GM10248 (cell line): ENCODE measurements at regions not wholly inside any gene's neighbourhood (a gene's known extent, or its start where the extent isn't known, plus 50 kb on each side); places are given as distances from the start of the nearest gene placed in this dataset.

Source experiments
- CTCF ChIA-PET: fragments of 300-600 bp; sonication (Branson Sonifier 250); formaldehyde crosslinking; extraction: SDS; loops from one replicate; lab custom pipeline; 2021; ENCODE audit warnings: antibody characterized with exemption; lab: Yijun Ruan, JAX
- POLR2A ChIA-PET: fragments of 350-650 bp; sonication (Branson Sonifier 250); formaldehyde crosslinking; extraction: SDS; loops from one replicate; lab custom pipeline; 2020; ENCODE audit warnings: antibody characterized with exemption; lab: Yijun Ruan, JAX
- DNase-seq: peaks from one replicate; pipeline ENCODE4 v3.0.0; 2012; ENCODE audit errors: extremely low spot score
- TF ChIP-seq, protein P1 (sequence below): IDR thresholded peaks from 2 replicates; pipeline ENCODE4 v1.5.1; 2012; ENCODE audit warnings: mild to moderate bottlenecking, low read depth; ENCODE audit errors: extremely low read depth, missing control alignments, control extremely low read depth

DNA sequence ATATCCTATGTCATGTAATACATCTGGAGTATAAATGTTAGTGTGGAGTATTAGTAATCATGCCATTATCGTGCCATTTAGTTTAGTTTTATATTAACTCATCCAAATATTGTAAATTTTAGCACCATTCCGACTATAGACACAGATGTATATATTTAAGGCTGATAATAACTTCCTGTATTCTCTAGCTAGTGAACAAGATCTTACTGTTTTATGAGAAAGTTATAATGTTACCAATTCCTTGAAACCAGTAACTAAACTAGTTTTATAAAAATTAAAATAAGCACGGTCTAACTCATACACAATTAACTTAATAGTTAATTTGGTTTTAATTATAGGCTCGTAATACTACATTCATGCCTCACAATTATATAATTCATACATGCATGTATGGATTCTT lies 808.6 kb downstream of the USP25 start:
- ChIA-PET POLR2A (no interaction called here), CTCF (no interaction called here)
- DNase-seq: no peak
- TF ChIP-seq, protein P1, sequence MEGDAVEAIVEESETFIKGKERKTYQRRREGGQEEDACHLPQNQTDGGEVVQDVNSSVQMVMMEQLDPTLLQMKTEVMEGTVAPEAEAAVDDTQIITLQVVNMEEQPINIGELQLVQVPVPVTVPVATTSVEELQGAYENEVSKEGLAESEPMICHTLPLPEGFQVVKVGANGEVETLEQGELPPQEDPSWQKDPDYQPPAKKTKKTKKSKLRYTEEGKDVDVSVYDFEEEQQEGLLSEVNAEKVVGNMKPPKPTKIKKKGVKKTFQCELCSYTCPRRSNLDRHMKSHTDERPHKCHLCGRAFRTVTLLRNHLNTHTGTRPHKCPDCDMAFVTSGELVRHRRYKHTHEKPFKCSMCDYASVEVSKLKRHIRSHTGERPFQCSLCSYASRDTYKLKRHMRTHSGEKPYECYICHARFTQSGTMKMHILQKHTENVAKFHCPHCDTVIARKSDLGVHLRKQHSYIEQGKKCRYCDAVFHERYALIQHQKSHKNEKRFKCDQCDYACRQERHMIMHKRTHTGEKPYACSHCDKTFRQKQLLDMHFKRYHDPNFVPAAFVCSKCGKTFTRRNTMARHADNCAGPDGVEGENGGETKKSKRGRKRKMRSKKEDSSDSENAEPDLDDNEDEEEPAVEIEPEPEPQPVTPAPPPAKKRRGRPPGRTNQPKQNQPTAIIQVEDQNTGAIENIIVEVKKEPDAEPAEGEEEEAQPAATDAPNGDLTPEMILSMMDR: no peak

DNA sequence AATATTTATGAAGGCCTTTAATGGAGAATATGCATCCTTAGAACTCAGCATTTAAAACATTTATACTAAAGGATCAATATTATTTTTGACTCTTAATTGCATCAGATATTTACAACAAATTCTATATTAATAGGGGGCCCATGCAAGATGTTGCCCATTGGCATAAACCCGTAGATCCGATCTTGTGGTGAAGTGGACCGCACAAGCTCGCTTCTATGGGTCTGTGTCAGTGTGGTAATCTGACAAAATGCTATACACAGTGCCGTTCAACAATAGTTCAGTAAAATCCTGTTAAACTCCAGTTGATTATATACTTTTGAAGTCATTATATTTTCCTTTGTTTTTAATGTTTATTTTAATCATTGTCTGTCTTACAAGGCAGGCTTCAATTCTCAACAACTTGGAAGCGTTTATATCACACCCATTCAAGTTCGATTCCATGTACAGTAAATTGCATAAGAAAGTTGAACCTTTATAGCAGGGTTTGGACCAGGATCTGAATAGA lies 809.2 kb downstream of the USP25 start:
- ChIA-PET CTCF (no interaction called here), POLR2A (no interaction called here)
- TF ChIP-seq, protein P1: no peak
- no peak for DNase-seq

DNA sequence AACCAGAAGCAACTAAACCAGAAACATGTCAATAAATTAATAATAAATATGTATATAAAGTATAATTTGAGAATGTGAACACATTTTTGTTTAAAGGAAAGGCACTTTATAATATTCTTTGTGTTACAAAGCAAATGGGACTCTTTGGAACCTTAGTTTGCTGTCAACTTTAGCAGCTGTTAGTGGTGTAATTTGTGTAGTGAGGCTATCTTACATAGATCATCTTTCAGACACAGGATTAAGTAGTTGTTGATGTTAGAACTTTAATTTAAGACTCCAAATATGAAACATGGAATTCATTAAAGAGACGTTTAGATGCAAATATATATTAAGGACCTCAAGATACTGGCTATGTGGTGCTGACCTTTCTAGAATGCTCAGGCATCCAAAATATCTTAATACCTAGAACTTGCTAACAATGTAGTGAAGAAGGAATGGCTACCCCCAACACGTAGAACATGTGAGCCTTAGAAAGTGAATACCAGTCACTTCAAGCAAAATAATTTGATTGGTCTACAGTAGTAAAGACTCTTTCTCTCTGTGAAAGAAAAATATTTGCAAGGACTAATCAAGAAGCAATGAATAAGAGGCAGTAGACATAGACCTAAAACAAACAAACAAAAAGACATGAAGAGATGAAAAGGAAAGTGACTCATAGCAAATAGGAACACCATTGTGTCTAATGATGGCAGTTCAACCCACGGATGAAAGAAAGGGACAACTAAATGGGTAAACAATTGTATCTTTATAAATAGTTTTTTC lies 811.4 kb downstream of the USP25 start:
- DNase-seq: no peak
- TF ChIP-seq, protein P1: no peak
- CTCF ChIA-PET: no interaction called here
- POLR2A ChIA-PET: no interaction called here

DNA sequence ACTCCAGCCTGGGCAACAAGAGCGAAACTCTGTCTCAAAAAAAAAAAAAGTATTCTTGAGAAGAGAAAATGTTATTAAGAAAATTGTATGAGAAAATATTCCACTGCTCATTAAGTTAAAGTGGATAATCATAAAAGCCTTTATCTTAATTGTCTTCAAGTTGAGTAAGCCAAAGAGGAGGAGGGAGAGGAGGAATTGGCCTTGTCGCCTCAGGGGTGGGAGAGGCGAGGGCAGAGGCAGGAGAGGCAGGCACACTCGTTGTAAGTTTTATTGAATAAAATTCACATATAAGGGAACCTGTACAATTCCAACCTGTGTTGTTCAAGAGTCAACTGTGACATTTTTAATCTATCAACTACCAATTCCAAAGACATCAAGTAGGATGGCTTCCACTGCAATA lies 820.3 kb downstream of the USP25 start:
- no peak for DNase-seq
- ChIA-PET POLR2A (no interaction called here), CTCF (no interaction called here)
- TF ChIP-seq, protein P1: no peak

DNA sequence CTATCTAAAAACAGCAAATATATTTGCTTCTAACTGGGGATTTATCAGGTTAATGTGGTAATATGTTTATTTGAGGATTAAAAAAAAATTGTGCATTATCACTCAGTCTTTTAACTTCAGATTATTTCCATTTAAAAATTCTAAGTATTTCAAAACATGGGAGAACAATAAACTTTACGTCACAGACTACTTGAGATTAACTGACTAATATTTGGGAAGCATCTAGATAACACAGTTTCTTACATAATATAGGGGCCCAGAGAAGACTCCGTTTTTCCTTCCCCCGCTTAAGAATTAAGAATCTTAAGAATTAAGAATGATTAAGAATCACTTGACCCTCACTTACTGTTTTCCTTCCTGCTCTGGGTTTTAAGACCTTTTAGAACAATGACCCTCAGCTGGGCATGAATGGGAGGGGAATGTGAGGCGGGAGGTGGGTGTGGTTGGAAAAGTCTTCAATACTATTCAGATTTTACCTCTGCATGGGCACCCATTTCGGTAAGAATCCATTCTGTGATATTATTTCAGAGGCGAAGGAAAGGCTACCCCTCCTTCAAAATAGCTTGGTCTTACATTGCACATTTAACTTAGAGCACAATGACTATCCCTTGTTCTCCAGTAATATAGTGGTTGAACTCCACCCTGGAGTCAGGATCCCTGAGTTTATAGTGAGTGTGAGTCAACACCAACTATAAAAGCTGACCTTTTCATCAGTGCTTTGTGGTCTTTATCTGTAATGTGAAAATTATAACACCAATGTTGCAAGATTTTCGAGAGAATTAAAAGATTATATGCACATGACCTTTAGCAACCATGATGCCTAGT lies 821.3 kb downstream of the USP25 start:
- no peak for DNase-seq
- POLR2A ChIA-PET: no interaction called here
- TF ChIP-seq, protein P1: no peak
- CTCF ChIA-PET: no interaction called here

DNA sequence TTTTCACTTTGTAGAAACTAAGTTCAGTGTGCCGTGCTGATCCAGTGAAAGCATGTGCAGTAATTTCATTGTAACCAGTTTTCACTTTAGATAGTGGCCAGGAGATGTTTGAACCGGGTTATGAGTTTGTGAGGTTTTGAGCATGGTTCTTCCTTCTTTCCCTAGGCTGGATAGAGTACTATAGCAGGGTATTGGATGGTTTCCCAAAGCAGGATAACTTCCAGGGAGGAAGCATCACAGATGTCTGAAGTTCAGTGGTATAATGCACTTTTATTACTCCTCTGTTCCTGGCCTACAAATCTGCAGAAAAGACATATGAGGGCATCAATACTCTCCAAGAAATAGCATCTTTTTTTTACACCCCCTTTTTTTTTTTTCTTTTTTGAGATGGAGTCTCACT lies 823.1 kb downstream of the USP25 start:
- no peak for DNase-seq
- TF ChIP-seq, protein P1: no peak
- CTCF ChIA-PET: no interaction called here
- POLR2A ChIA-PET: no interaction called here
